Liver (tissue), 3 donors: ENCODE measurements at regions not wholly inside any gene's neighbourhood (a gene's known extent, or its start where the extent isn't known, plus 50 kb on each side); places are given as distances from the start of the nearest gene placed in this dataset.

Source experiments
- EGR1 ChIP-seq, 2 donors: IDR thresholded peaks; 2 replicates each; pipeline ENCODE4 v1.6.1; 2016 to 2018; ENCODE audit warnings: antibody characterized with exemption in 2 of 2, low read depth in 2 of 2
- RAD21 ChIP-seq, 2 donors: IDR thresholded peaks; 2 replicates each; pipeline ENCODE4 v1.6.1; 2016; ENCODE audit warnings: antibody characterized with exemption in 2 of 2, mild to moderate bottlenecking in 2 of 2
- SP1 ChIP-seq: IDR thresholded peaks from 2 replicates; pipeline ENCODE4 v1.6.1; 2018; ENCODE audit warnings: antibody characterized with exemption, mild to moderate bottlenecking
- TAF1 ChIP-seq: conservative IDR thresholded peaks from 2 replicates; pipeline ENCODE4 v1.6.1; 2016; ENCODE audit warnings: antibody characterized with exemption, mild to moderate bottlenecking
- YY1 ChIP-seq: IDR thresholded peaks from 2 replicates; pipeline ENCODE4 v1.6.1; 2016; ENCODE audit warnings: antibody characterized with exemption, mild to moderate bottlenecking
- TF ChIP-seq, protein P1 (sequence below): IDR thresholded peaks from 2 replicates; pipeline ENCODE4 v1.6.1; 2016; ENCODE audit warnings: antibody characterized with exemption
- TF ChIP-seq, protein P2 (sequence below): fragments of 150-350 bp; IDR thresholded peaks from 2 replicates; pipeline ENCODE4 v1.5.1; 2017; ENCODE audit warnings: improper control_type of control experiment, low read depth, low read length; ENCODE audit not compliant: missing input control
- TF ChIP-seq, protein P3 (sequence below): IDR thresholded peaks from 2 replicates; pipeline ENCODE4 v1.6.1; 2016; ENCODE audit warnings: antibody characterized with exemption, mild to moderate bottlenecking
- TF ChIP-seq, protein P4 (sequence below): IDR thresholded peaks from 2 replicates; pipeline ENCODE4 v1.6.1; 2016; ENCODE audit warnings: antibody characterized with exemption
- donor health status: healthy.
- donor health status: healthy.

DNA sequence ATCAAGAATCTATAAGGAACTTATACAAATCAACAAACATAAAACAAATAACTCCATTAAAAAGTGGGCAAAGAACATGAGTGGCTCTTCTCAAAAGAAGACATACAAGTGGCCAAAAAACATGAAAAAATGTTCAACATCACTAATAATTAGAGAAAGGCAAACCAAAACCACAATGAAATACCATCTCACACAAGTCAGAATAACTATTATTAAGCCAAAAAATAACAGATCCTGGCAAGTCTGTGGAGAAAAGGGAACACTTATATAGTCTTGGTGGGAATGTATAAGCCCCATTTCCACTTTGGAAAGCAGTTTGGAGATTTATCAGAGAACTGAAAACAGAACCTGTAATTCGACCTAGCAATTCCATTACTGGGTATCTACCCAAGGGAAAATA, 921.0 kb downstream of the KCNA4 start:
- TF ChIP-seq, protein P1, sequence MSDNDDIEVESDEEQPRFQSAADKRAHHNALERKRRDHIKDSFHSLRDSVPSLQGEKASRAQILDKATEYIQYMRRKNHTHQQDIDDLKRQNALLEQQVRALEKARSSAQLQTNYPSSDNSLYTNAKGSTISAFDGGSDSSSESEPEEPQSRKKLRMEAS = no peak
- TF ChIP-seq TAF1 (no peak), RAD21 (IDR thresholded peaks at IDR 0.05) (no peak), EGR1 (IDR thresholded peaks at IDR 0.05; ENCODE audit: low read depth in 2 of 2) (no peak), SP1 (no peak), YY1 (no peak)
- TF ChIP-seq, protein P2, sequence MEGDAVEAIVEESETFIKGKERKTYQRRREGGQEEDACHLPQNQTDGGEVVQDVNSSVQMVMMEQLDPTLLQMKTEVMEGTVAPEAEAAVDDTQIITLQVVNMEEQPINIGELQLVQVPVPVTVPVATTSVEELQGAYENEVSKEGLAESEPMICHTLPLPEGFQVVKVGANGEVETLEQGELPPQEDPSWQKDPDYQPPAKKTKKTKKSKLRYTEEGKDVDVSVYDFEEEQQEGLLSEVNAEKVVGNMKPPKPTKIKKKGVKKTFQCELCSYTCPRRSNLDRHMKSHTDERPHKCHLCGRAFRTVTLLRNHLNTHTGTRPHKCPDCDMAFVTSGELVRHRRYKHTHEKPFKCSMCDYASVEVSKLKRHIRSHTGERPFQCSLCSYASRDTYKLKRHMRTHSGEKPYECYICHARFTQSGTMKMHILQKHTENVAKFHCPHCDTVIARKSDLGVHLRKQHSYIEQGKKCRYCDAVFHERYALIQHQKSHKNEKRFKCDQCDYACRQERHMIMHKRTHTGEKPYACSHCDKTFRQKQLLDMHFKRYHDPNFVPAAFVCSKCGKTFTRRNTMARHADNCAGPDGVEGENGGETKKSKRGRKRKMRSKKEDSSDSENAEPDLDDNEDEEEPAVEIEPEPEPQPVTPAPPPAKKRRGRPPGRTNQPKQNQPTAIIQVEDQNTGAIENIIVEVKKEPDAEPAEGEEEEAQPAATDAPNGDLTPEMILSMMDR = no peak
- TF ChIP-seq, protein P3, sequence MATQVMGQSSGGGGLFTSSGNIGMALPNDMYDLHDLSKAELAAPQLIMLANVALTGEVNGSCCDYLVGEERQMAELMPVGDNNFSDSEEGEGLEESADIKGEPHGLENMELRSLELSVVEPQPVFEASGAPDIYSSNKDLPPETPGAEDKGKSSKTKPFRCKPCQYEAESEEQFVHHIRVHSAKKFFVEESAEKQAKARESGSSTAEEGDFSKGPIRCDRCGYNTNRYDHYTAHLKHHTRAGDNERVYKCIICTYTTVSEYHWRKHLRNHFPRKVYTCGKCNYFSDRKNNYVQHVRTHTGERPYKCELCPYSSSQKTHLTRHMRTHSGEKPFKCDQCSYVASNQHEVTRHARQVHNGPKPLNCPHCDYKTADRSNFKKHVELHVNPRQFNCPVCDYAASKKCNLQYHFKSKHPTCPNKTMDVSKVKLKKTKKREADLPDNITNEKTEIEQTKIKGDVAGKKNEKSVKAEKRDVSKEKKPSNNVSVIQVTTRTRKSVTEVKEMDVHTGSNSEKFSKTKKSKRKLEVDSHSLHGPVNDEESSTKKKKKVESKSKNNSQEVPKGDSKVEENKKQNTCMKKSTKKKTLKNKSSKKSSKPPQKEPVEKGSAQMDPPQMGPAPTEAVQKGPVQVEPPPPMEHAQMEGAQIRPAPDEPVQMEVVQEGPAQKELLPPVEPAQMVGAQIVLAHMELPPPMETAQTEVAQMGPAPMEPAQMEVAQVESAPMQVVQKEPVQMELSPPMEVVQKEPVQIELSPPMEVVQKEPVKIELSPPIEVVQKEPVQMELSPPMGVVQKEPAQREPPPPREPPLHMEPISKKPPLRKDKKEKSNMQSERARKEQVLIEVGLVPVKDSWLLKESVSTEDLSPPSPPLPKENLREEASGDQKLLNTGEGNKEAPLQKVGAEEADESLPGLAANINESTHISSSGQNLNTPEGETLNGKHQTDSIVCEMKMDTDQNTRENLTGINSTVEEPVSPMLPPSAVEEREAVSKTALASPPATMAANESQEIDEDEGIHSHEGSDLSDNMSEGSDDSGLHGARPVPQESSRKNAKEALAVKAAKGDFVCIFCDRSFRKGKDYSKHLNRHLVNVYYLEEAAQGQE = no peak
- TF ChIP-seq, protein P4, sequence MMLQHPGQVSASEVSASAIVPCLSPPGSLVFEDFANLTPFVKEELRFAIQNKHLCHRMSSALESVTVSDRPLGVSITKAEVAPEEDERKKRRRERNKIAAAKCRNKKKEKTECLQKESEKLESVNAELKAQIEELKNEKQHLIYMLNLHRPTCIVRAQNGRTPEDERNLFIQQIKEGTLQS = no peak
